ENCODE measurements at regions not wholly inside any gene's neighbourhood (a gene's known extent, or its start where the extent isn't known, plus 50 kb on each side); places are given as distances from the start of the nearest gene placed in this dataset.
"Not testable (repeated sequence)": the region's sequence is repeated elsewhere in the genome, so short reads cannot be mapped to it uniquely, and the experiment has no call there.

DNA sequence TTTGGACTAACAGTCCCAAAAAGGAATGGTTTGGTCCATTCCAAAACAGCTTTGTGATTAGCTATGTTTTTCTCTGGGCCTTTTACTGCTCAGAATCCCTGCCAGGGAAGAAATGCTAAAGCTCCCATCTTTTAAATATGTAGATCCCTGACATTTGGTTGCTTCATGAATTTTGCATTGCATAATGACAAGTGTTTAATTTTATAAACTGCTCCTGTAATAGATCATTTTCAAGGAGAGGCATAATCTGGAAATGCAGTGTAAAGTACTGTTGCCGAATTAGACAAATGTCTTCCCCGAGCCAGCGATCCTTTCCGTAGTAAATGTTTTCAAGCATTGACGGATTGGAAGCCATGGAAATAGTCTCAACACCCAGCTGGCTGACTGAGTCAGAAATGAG is 291.3 kb upstream of the PRKD1 start:
- DNase-seq (ENCODE audit: low read depth in 4 of 4, low spot score in 1 of 4) = no peak

DNA sequence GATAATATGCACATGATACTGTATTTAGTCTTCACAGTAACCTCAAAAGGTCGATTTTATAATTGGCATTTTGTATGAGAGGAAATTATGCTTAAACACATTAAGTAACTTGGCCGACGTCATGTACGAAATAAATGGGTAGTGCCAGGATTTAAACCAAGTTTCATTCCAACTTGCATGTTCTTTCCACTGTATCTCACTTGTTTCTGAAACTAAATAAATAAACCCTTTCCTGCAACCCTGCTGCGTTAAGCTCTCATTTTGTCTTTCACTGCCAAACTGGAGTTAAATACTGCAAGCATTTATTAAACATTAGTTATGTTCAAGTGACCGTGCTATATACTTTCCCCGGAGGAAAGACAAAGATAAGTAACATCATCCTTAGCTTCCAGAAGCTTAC is 293.9 kb upstream of the PRKD1 start:
- no peak for DNase-seq (ENCODE audit: low read depth in 4 of 4, low spot score in 1 of 4)

- DNase-seq (ENCODE audit: low read depth in 4 of 4, low spot score in 1 of 4) = no peak
These were observed 295.7 kb upstream of the PRKD1 start for GRCh38 chr14:30223385-30223785.

- no peak for DNase-seq (ENCODE audit: low read depth in 4 of 4, low spot score in 1 of 4)
These were observed 296.3 kb upstream of the PRKD1 start for GRCh38 chr14:30223966-30224365.

- no peak for DNase-seq (ENCODE audit: low read depth in 4 of 4, low spot score in 1 of 4)
These were observed 297.5 kb upstream of the PRKD1 start for GRCh38 chr14:30225176-30225575.

DNA sequence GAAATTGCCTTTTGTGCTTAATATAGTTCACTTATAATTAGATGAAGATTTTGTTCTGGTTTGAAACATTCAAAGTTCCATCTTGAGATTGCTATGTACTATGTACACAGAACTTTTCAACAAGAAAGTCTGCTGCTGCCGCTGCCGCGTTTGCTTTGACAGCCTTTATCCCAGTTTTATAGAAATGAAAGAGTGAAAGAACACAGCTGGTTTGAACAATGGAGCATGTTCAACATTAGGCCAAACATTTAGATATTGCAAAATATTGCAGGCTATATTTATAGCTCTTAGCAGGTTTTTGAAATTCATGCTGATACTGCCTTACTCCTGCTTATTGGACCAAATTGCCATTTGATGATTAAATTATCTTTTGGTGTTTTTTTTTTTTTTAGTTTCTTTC is 299.8 kb upstream of the PRKD1 start:
- no peak for DNase-seq (ENCODE audit: low read depth in 4 of 4, low spot score in 1 of 4)

GRCh38 chr14:30227876-30228275 is 300.2 kb upstream of the PRKD1 start:
- DNase-seq (ENCODE audit: low read depth in 4 of 4, low spot score in 1 of 4) = no peak

DNA sequence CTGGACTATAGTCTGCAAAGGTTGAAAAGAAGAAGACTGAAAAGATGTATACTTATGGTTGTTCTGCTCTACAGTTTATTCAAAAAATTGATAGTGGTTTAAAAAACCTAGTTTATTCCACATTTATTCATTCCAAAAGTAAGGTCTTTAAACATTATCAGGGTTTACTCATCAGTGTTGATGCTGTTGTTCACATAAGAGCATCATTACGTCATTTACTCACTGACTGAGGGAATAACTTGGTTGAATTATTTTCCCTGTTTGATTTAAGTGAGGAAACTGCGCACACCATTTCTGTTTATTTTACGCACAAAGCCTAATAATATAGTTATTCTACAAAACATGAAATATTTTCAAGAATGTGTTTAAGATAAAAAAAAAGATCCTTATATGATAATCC is 303.1 kb upstream of the PRKD1 start:
- DNase-seq (ENCODE audit: low read depth in 4 of 4, low spot score in 1 of 4) = no peak

- DNase-seq (ENCODE audit: low read depth in 4 of 4, low spot score in 1 of 4) = no peak
These were observed 307.3 kb upstream of the PRKD1 start for GRCh38 chr14:30234966-30235365.

DNA sequence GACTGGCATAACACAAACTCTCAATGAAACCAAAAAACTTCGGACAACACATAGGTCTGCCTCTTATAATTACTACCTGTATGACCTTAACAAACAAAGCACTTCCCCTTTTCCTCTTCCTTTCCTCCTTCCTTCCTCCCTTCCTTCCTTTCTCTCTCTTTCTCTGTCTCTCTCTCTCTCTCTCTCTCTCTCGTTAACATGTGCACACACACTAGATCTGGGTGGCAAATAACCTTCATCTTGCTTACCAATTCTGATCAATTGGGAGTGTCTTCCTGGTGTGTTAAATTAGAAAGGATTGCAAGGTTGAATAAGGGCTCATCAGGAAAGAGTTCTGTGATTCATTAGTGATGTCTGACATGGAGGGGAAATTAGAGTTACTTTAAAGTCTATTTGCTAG is 307.8 kb upstream of the PRKD1 start:
- no peak for DNase-seq (ENCODE audit: low read depth in 4 of 4, low spot score in 1 of 4)

- DNase-seq (ENCODE audit: low read depth in 4 of 4, low spot score in 1 of 4) = no peak
These were observed 311.3 kb upstream of the PRKD1 start for GRCh38 chr14:30238936-30239335.

DNA sequence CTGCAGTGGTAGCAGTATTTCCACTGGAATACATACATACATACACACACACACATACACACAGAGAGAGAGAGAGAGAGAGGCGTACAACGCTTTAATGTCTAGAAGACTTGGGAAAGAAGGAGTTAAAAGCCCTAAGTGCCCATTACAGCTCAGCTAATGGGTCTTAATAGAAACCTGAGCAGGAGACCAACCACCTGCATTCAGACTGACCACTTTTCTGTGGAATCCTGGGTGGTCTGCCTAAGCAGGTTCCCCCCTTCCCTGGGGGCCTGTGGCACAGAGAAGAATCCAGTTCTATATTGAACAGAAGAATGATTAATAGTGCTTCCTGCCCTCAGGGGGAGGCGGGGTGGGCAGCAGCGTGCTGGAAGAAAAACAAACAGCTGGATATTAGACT is 312.4 kb upstream of the PRKD1 start:
- DNase-seq (ENCODE audit: low read depth in 4 of 4, low spot score in 1 of 4) = no peak

GRCh38 chr14:30240685-30241084 is 313.0 kb upstream of the PRKD1 start:
- no peak for DNase-seq (ENCODE audit: low read depth in 4 of 4, low spot score in 1 of 4)

GRCh38 chr14:30242744-30243143 is 315.1 kb upstream of the PRKD1 start:
- DNase-seq (ENCODE audit: low read depth in 4 of 4, low spot score in 1 of 4) = no peak

DNA sequence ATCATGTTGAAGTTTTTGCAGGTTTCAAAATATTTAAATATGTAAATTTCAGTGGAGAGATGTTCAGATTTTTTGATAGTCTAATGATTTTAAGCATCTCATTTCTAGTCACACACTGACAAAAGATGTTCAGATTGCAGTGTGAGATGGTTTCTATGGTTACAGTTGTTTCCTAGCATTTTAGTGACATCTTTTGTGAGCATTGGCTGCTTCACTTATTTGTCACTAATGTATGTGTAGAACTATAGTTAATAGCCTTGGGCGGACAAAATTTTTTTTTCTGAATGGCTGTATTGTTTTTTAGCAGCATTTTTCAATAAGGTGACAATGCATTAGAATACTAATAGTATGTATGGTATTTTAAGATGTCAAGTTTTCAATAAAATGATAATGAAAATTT is 315.6 kb upstream of the PRKD1 start:
- no peak for DNase-seq (ENCODE audit: low read depth in 4 of 4, low spot score in 1 of 4)

DNA sequence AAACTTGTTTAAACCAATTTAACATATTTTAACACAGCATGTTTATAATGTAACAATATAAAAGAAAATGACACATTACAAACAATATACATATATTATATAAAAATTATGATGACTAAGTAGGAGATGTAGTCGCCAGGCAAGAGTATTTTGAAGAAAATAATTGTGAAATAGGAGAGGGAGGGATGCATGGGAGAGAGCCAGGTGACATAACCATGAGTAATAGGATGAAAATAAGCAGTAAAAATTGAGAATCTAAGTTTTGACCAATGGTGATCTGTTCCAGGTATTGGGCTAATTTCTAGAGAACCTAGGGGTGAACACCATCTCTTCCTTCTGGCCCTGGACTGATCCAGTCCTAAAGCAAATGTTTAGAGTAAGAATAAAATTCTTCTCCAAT is 315.2 kb upstream of the G2E3 start:
- DNase-seq (ENCODE audit: low read depth in 4 of 4, low spot score in 1 of 4) = no peak

DNA sequence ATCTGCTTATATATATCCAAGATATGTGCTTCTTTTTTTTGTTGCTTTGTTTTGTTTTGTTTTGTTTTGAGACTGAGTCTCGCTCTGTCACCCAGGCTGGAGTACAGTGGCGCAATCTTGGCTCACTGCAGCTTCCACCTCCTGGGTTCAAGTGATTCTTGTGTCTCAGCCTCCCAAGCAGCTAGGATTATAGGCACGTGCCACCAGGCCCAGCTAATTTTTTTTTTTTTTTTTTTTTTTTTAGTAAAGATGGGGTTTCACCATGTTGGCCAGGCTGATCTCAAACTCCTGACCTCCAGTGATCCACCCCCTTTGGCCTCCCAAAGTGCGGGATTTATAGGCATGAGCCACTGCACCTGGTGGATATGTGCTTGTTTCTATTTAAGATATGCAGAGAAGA is 314.6 kb upstream of the G2E3 start:
- DNase-seq (ENCODE audit: low read depth in 4 of 4, low spot score in 1 of 4) = not testable (repeated sequence)

DNA sequence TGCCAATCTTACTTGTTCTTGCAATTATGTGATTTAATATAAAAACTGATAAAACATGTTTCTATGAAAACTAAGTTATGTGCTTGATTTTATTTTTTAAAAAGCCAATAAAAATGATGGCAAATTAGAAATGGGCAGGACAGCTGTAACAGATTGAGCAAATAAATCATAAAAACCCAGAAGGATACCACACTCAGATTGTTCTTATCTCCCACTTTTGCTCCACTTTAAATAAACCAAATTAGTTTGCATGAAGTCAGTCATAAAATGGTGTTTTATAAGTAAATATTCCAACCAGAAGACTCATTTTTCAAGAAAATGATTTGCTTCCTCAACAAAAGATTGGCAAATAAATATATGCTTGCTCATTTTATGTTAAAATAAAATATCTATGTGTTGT is 307.9 kb upstream of the G2E3 start:
- no peak for DNase-seq (ENCODE audit: low read depth in 4 of 4, low spot score in 1 of 4)

GRCh38 chr14:30251557-30252100 is 307.3 kb upstream of the G2E3 start:
- DNase-seq (ENCODE audit: low read depth in 4 of 4, low spot score in 1 of 4) = no peak

GRCh38 chr14:30252151-30252550 is 306.8 kb upstream of the G2E3 start:
- no peak for DNase-seq (ENCODE audit: low read depth in 4 of 4, low spot score in 1 of 4)

GRCh38 chr14:30252783-30253674 is 305.9 kb upstream of the G2E3 start:
- no peak for DNase-seq (ENCODE audit: low read depth in 4 of 4, low spot score in 1 of 4)

- no peak for DNase-seq (ENCODE audit: low read depth in 4 of 4, low spot score in 1 of 4)
These were observed 302.3 kb upstream of the G2E3 start for GRCh38 chr14:30256627-30257026.

Data from stimulated activated CD4-positive, alpha-beta T cell treated with anti-CD3 and anti-CD28 coated beads, Interleukin-1b, Interleukin-23, amount 100 ng/mL, for 24 hours (primary cell).